Liver (tissue), 8 donors: ENCODE measurements at regions not wholly inside any gene's neighbourhood (a gene's known extent, or its start where the extent isn't known, plus 50 kb on each side); places are given as distances from the start of the nearest gene placed in this dataset.

ENCODE experiments used
- DNase-seq: peaks from one replicate; pipeline ENCODE4 v3.0.0-alpha.2; 2017; ENCODE audit warnings: low spot score
- H3K27ac ChIP-seq, 2 donors: one replicate each; pipeline ENCODE4 v1.7.0; 2013; ENCODE audit warnings: inconsistent platforms in 2 of 2, low read length in 2 of 2, control low read depth in 1 of 2, low read depth in 1 of 2, mild to moderate bottlenecking in 1 of 2
- H3K27me3 ChIP-seq, 4 donors: one replicate each; pipeline versions ENCODE4 v1.6.1 to v1.7.0; 2013; ENCODE audit warnings: low read length in 3 of 4, inconsistent platforms in 1 of 4, mild to moderate bottlenecking in 1 of 4, moderate library complexity in 1 of 4; ENCODE audit not compliant: control insufficient read depth in 4 of 4, insufficient read depth in 4 of 4
- H3K36me3 ChIP-seq, 4 donors: one replicate each; pipeline versions ENCODE4 v1.6.1 to v1.7.0; 2013; ENCODE audit warnings: low read length in 3 of 4, mild to moderate bottlenecking in 3 of 4, low read depth in 1 of 4, moderate library complexity in 1 of 4; ENCODE audit not compliant: control insufficient read depth in 4 of 4, insufficient read depth in 3 of 4
- H3K4me1 ChIP-seq, 4 donors: one replicate each; pipeline versions ENCODE4 v1.6.1 to v1.7.0; 2013; ENCODE audit warnings: low read length in 3 of 4, mild to moderate bottlenecking in 3 of 4, moderate library complexity in 1 of 4; ENCODE audit not compliant: control insufficient read depth in 4 of 4, insufficient read depth in 4 of 4
- H3K4me3 ChIP-seq, 3 donors: one replicate each; pipeline versions ENCODE4 v1.6.1 to v1.7.0; 2013; ENCODE audit warnings: low read length in 3 of 3, control low read depth in 1 of 3, low read depth in 1 of 3, mild to moderate bottlenecking in 1 of 3
- H3K9ac ChIP-seq, 2 donors: one replicate each; pipeline ENCODE4 v1.7.0; 2013; ENCODE audit warnings: low read length in 2 of 2, mild to moderate bottlenecking in 2 of 2, moderate library complexity in 2 of 2, control low read depth in 1 of 2, low read depth in 1 of 2
- H3K9me3 ChIP-seq, 4 donors: one replicate each; pipeline versions ENCODE4 v1.6.1 to v1.7.0; 2013; ENCODE audit warnings: low read length in 3 of 4; ENCODE audit not compliant: control insufficient read depth in 4 of 4
- ATF3 ChIP-seq: IDR thresholded peaks from 2 replicates; pipeline ENCODE4 v1.6.1; 2016; ENCODE audit warnings: antibody characterized with exemption
- CTCF ChIP-seq: fragments of 150-350 bp; IDR thresholded peaks from 2 replicates; pipeline ENCODE4 v1.5.1; 2017; ENCODE audit warnings: improper control_type of control experiment, low read depth, low read length; ENCODE audit not compliant: missing input control
- EGR1 ChIP-seq, 2 donors: IDR thresholded peaks; 2 replicates each; pipeline ENCODE4 v1.6.1; 2016 to 2018; ENCODE audit warnings: antibody characterized with exemption in 2 of 2, low read depth in 2 of 2
- FOXA1 ChIP-seq: IDR thresholded peaks from 2 replicates; pipeline ENCODE4 v1.6.1; 2016; ENCODE audit warnings: antibody characterized with exemption
- FOXA2 ChIP-seq: IDR thresholded peaks from 2 replicates; pipeline ENCODE4 v1.6.1; 2016; ENCODE audit warnings: antibody characterized with exemption
- GABPA ChIP-seq, 2 donors: IDR thresholded peaks in 1 of 2; conservative IDR thresholded peaks in 1 of 2; 2 replicates each; pipeline ENCODE4 v1.6.1; 2016; ENCODE audit warnings: antibody characterized with exemption in 2 of 2, mild to moderate bottlenecking in 1 of 2, moderate library complexity in 1 of 2
- HNF4A ChIP-seq, 2 donors: conservative IDR thresholded peaks; 2 replicates each; pipeline ENCODE4 v1.6.1; 2016; ENCODE audit warnings: antibody characterized with exemption in 2 of 2, mild to moderate bottlenecking in 2 of 2
- HNF4G ChIP-seq: IDR thresholded peaks from 2 replicates; pipeline ENCODE4 v1.6.1; 2016; ENCODE audit warnings: antibody characterized with exemption
- JUND ChIP-seq, 2 donors: IDR thresholded peaks; 2 replicates each; pipeline ENCODE4 v1.6.1; 2016; ENCODE audit warnings: antibody characterized with exemption in 2 of 2
- MAX ChIP-seq: IDR thresholded peaks from 2 replicates; pipeline ENCODE4 v1.6.1; 2016; ENCODE audit warnings: antibody characterized with exemption
- NR2F2 ChIP-seq: IDR thresholded peaks from 2 replicates; pipeline ENCODE4 v1.6.1; 2016; ENCODE audit warnings: antibody characterized with exemption
- RAD21 ChIP-seq, 2 donors: IDR thresholded peaks; 2 replicates each; pipeline ENCODE4 v1.6.1; 2016; ENCODE audit warnings: antibody characterized with exemption in 2 of 2, mild to moderate bottlenecking in 2 of 2
- REST ChIP-seq: IDR thresholded peaks from 2 replicates; pipeline ENCODE4 v1.6.1; 2016; ENCODE audit warnings: antibody characterized with exemption, mild to moderate bottlenecking
- RXRA ChIP-seq, 2 donors: IDR thresholded peaks; 2 replicates each; pipeline ENCODE4 v1.6.1; 2017 to 2018; ENCODE audit warnings: antibody characterized with exemption in 2 of 2, mild to moderate bottlenecking in 1 of 2
- SP1 ChIP-seq: IDR thresholded peaks from 2 replicates; pipeline ENCODE4 v1.6.1; 2018; ENCODE audit warnings: antibody characterized with exemption, mild to moderate bottlenecking
- TAF1 ChIP-seq: conservative IDR thresholded peaks from 2 replicates; pipeline ENCODE4 v1.6.1; 2016; ENCODE audit warnings: antibody characterized with exemption, mild to moderate bottlenecking
- YY1 ChIP-seq: IDR thresholded peaks from 2 replicates; pipeline ENCODE4 v1.6.1; 2016; ENCODE audit warnings: antibody characterized with exemption, mild to moderate bottlenecking
- ZBTB33 ChIP-seq: IDR thresholded peaks from 2 replicates; pipeline ENCODE4 v1.6.1; 2016; ENCODE audit warnings: antibody characterized with exemption
- WGBS: extraction: QIAGEN DNeasy Blood & Tissue Kit; methylation state at CpG from one replicate; pipeline ENCODE4 v1.1.7; 2013; 5-methylcytosine and 5-hydroxymethylcytosine counted together
- donor health status: healthy.
- donor health status: healthy.
- donor health status: healthy.
- donor health status: healthy.
- donor health status: healthy.

- WGBS: 8% methylated on average over 22 of the region's 22 CpGs
- DNase-seq: no peak
- H3K4me3 ChIP-seq: no peak overlapping the region
- H3K9me3 ChIP-seq: peaks cover 0 to 8% (median 0%) of the 10 kb centered on the region in 4 donors
- TF ChIP-seq TAF1: no peak
- TF ChIP-seq HNF4G: no peak
- TF ChIP-seq GABPA (IDR thresholded peaks at IDR 0.05 in 1 of 2, conservative IDR thresholded peaks at IDR 0.05 in 1 of 2): no peak
- TF ChIP-seq ZBTB33: no peak
- no peak for TF ChIP-seq FOXA1
- no peak for TF ChIP-seq YY1
- TF ChIP-seq JUND (IDR thresholded peaks at IDR 0.05): no peak
- TF ChIP-seq ATF3: no peak
- no peak for TF ChIP-seq EGR1 (IDR thresholded peaks at IDR 0.05; ENCODE audit: low read depth in 2 of 2)
- TF ChIP-seq RAD21 (IDR thresholded peaks at IDR 0.05): no peak
- TF ChIP-seq HNF4A (conservative IDR thresholded peaks at IDR 0.05): no peak
- TF ChIP-seq NR2F2: no peak
- TF ChIP-seq REST: no peak
- TF ChIP-seq RXRA (IDR thresholded peaks at IDR 0.05): no peak
- TF ChIP-seq SP1: no peak
- no peak for TF ChIP-seq FOXA2
- TF ChIP-seq MAX: no peak
- TF ChIP-seq CTCF: no peak
- H3K27me3 ChIP-seq: peaks cover 6 to 33% (median 22%) of the 10 kb centered on the region in 4 donors
- no peaks in the 10 kb centered on the region for H3K36me3 ChIP-seq
- peaks cover 7 to 18% (median 11%) of the 10 kb centered on the region in 4 donors for H3K4me1 ChIP-seq
- no peak overlapping the region for H3K27ac ChIP-seq
- no peak overlapping the region for H3K9ac ChIP-seq
These were observed 128.4 kb downstream of the TMEM174 start for GRCh38 chr5:73301208-73301901.
